Right ventricle myocardium superior (tissue), 1 donor: ENCODE measurements at regions not wholly inside any gene's neighbourhood (a gene's known extent, or its start where the extent isn't known, plus 50 kb on each side); places are given as distances from the start of the nearest gene placed in this dataset.
A peak's percentile ranks its signal among the peaks of the same experiment; 100 is the strongest.

ENCODE experiments used
- ATAC-seq: fragments of 200-7000 bp; cut with Tn5 transposase; one replicate; pipeline ENCODE4 v1.9.1; 2020; ENCODE audit warnings: mild to moderate bottlenecking; ENCODE audit not compliant: poor library complexity
- DNase-seq: peaks from one replicate; pipeline ENCODE4 v3.0.0-alpha.2; 2020
- intact Hi-C: fragments of 100-400 bp; cut with DNase I; formaldehyde crosslinking; loops from one replicate; pipeline ENCODE4 v1.11.2; 2022
- donor health status: DM: no; HTN: yes; CAD: no; lungs with severe emphysema.

DNA sequence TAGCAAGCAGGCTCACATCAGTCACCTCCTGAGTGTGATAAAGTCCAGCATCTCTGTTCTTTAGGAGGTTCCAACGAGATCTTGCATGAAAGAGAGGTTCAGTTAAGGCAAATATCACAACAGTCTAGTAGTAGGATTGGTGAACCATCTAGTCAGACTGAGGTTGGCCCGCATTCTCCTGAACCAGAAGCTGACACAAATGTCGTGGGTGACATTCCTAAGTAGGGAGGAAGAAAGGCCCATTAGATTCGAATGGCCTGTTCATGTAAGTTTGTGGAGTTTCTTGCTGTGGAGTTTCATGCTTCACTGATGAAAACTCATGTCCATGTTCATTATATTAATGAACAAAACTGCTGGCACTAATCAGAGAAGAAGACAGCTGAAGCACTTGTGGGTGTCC, 66.7 kb upstream of the XCR1 start:
- DNase-seq (no peak), ATAC-seq (no peak)
- intact Hi-C loops: loop anchor here (10.0 kb wide), 1 partner anchor 281 kb away; the partner anchor contains the start of gene CCR5

- ATAC-seq: no peak
- DNase-seq: no peak
- intact Hi-C loops: loop anchor here (10.0 kb wide), 1 partner anchor 281 kb away; the partner anchor contains the start of gene CCR5
Observed at GRCh38 chr3:46093327-46093942, 66.2 kb upstream of the XCR1 start.

DNA sequence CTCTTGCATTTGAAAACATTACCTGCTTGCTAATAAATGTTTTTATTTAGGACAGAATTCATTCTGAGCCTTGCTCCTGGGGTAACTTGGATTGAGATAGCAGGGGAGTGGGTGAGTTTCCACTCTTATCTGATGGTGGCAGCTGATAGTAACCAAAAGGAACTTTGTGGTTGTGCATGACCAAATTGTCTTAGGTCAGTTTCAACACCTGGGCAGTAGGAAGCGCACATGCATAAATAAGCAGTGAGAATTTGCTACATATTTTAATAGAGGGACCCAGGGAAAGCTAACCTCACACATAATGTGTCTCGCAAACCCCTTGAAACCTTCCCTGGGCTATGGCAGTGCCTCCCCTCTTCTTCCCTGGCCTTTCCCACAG, 65.4 kb upstream of the XCR1 start:
- intact Hi-C loops: loop anchor here (10.0 kb wide), 1 partner anchor 282 kb away; the partner anchor contains the start of gene CCR5
- no peak for ATAC-seq
- no peak for DNase-seq

DNA sequence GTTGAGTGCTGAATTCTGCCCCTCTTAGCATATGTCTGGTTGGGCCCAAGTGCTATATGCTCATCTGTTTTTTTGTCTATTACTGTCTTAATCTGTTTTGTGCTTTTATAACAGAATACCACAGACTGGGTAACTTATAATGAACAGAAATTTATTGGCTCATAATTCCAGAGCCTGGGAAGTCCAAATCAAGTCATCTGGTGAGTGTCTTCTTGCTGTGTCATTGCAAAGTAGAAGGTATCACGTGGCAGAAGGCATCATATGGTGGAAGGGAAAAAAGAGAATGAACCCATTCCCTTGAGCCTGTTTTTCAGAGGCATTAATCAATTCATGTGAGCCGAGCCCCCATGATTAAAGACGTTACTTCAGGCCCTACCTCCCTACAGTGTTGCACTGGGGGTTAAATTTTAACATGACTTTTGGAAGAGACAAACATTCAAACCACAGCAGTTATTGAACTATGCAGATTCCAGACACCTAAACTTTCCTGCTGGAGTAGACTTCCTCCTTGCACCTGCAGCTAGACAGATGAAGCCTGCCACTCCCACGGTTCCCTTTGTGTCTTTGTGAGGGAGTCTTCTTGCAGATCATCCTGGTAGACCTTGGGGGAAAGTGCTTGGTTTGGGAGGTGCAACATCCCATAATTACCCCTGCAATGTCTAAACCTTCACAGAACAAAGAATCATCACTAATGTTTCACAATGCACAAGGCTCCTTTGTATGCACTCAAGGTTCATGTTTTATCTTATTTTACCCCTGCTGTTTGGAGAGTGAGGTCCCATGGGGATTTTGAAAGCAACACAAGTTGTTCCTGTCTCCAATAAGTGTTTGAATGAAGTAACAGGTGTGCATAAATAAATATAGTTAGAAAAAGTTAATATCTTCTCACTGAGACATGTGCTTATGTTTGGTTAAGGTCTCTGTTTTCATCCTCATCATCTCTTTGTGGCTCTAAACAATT, 64.7 kb upstream of the XCR1 start:
- no peak for ATAC-seq
- DNase-seq: no peak
- intact Hi-C loops: loop anchor here (10.0 kb wide), 1 partner anchor 283 kb away; the partner anchor contains the start of gene CCR5

DNA sequence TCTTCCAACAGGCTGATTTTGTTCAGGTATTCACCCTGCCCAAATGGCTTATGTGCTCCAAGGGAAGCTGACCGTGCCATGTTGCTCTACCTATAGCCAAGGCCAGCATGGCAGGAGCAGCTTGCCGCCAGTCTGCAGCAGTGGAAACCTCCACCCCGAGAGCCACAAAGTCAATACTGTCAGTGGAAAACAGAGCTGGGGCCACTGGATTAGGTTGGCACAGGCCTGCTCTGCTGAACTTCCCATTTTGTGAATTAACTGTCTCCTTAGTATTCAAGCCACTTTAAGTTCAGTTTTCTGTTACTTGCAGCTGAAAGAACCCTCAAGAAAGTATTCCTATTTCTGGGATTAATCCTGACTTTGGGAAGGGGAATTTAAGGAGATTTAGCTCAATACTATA, 63.8 kb upstream of the XCR1 start:
- no peak for ATAC-seq
- intact Hi-C loops: loop anchor here (10.0 kb wide), 1 partner anchor 284 kb away; the partner anchor contains the start of gene CCR5
- peak; percentile 37 for DNase-seq

GRCh38 chr3:46090161-46090591, 62.9 kb upstream of the XCR1 start:
- ATAC-seq (no peak), DNase-seq (no peak)
- intact Hi-C loops: loop anchor here (10.0 kb wide), 1 partner anchor 285 kb away; the partner anchor contains the start of gene CCR5

- intact Hi-C loops: loop anchor here (10.0 kb wide), 2 partner anchors 285 to 325 kb away; partner anchors contain the start of gene CCR5
- DNase-seq (peak; percentile 74), ATAC-seq (peak; percentile 84)
Observed at GRCh38 chr3:46089237-46090011, 62.1 kb upstream of the XCR1 start.

DNA sequence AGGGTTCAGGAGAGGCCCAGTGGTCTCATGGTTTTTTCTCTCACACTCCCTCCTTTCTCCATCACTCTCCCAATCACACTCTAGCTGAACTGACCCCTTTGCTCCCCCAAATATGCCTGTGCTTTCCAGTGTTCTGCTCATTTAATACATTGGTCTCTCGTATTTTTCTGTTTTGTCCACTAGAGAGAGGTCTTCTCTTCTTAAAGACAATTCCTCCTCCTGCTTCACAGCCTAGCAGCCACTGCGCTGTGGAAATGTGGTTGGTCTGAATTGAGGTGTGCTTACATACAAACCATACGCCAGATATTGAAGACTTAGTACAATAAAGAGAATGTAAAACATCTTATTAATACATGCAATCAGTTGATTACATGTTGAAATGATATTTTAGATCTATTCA, 60.6 kb upstream of the XCR1 start:
- intact Hi-C loops: loop anchor here (10.0 kb wide), 1 partner anchor 323 kb away; no protein-coding TSS in a partner anchor
- no peak for DNase-seq
- ATAC-seq: peak; percentile 45

DNA sequence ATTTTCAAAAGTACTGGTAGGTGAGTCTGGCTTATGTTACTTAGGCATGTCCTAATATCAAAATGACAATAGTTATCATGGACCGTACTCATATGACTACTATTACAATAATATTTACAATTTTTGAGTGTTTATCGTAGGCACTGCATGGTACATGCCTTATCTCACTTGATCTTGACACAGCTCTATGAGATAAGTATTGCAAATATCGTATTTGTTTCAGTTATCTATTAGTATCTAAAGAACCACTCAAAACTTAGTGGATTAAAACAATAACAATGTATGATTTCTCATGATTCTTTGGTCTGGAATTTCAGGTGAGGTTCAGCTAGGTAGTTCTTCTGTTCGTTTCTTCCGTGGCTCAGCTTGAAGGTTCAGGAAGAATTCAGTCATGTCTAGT, 59.7 kb upstream of the XCR1 start:
- intact Hi-C loops: loop anchor here (10.0 kb wide), 1 partner anchor 322 kb away; no protein-coding TSS in a partner anchor
- ATAC-seq (no peak), DNase-seq (no peak)

DNA sequence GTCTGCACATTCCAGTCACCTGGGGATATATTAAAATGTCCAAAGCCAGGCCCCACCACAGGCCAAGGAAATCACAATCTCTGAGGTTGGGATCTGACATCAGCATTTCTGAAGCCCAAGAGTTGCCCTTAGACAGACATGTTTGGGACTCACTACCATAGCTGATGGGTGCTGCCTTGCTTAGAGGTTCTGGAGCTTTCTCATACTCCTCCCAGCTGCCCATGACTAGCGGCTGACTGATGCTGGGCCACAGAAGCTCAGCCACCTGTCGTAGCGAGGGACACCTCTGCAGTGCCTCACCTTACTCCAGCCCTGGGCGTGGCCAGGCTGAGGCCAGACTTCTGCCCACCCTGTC, 58.8 kb upstream of the XCR1 start:
- no peak for DNase-seq
- intact Hi-C loops: loop anchor here (10.0 kb wide), 1 partner anchor 321 kb away; no protein-coding TSS in a partner anchor
- ATAC-seq: no peak

GRCh38 chr3:46085421-46086082, 58.3 kb upstream of the XCR1 start:
- DNase-seq: no peak
- no peak for ATAC-seq
- intact Hi-C loops: loop anchor here (10.0 kb wide), 1 partner anchor 321 kb away; no protein-coding TSS in a partner anchor

DNA sequence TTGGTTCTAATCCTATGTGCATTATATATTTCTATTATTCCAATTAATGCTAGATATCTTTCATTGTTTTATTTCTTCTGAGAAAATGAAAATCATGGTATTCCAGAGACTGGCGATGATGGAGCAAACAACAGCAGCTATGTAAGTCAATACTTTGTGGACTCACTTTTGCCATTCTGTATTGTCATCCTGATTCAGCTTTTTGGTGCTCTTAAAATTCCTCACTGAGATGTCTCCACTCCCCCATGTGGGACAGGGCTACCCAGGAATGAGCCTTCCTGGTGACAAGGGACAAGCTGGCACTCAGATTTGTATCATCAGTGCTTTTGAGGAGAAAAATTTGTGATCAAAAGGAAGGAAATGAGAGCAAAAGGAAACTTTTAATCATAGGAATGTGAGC, 56.7 kb upstream of the XCR1 start:
- no peak for DNase-seq
- ATAC-seq: no peak
- intact Hi-C loops: loop anchor here (10.0 kb wide), 1 partner anchor 319 kb away; no protein-coding TSS in a partner anchor

DNA sequence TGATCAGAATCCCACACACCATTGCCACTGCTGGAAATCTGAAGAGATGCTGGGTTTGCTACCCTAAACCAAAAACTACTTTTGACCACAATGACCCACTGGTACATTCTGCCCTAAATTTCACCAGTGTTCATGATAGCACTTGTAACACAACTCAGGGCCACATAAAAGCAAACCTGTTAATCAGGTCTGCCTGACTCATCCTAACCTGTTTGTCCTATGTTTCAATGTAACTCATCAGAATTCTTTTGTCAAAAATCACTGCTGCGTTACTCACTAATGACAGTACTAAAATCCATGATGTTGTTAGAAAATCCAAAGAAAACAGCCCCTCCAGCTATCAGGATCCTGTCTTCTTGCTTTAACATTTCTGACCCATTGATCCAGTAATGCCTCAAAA, 55.6 kb upstream of the XCR1 start:
- intact Hi-C loops: loop anchor here (10.0 kb wide), 1 partner anchor 318 kb away; no protein-coding TSS in a partner anchor
- ATAC-seq (no peak), DNase-seq (no peak)

DNA sequence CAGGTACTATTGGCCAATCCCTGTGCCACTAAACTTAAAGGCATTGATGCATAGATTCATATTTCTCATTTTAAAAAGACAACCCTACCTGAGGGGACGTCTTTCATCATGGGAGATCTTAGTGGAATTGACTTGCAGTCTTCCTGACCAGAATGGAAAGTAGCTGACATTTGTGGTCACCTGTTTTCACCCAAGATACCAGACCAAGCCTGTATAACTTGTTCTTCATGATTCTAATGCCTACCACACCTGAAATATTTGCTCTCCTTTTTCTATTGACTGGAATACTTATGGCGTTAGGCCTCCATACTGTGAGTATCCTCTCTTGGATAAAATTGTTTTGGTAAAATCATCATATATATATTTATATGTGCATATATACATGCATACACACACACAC, 54.7 kb upstream of the XCR1 start:
- DNase-seq (no peak), ATAC-seq (no peak)
- intact Hi-C loops: loop anchor here (10.0 kb wide), 1 partner anchor 317 kb away; no protein-coding TSS in a partner anchor

GRCh38 chr3:46080969-46081345, 53.7 kb upstream of the XCR1 start:
- no peak for ATAC-seq
- intact Hi-C loops: loop anchor here (10.0 kb wide), 1 partner anchor 316 kb away; no protein-coding TSS in a partner anchor
- DNase-seq: no peak

DNA sequence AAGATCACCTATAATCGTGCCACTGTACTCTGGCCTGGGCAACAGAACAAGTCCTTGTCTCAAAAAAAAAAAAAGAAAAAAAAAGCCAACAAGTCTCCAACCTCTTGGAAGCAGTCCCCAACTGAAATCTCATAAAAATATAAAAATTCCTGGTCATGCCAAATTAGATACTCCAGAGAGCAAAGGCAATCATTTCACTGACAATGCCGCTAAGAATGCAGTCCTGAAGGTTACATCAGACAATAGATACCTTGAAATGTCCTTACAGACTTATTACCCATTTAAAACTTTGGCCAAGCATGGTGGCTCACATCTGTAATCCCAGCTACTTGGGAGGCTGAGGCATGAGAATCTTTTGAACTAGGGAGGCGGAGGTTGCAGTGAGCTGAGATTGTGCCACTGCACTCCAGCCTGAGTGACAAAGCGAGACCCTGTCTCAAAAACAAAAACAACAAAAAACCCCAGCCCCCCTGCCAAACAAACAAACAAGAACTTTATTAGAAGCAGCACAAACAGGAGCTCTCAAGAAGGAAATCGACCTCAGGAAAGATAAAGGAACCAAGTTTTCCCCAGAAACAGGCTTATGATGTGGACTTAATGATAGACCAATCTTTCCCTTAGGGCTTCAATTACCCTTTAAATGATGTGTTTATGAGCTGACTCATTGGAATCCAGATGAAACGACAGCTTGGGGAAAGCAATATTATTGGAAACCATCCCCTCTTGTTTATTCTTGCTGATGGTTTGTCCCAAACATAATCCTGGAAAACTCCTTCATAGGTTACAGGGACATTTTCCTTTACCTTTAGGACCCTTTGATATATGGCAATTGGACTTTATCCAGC, 53.1 kb upstream of the XCR1 start:
- DNase-seq (no peak), ATAC-seq (no peak)
- intact Hi-C loops: loop anchor here (10.0 kb wide), 1 partner anchor 316 kb away; no protein-coding TSS in a partner anchor
